GM23338 (cell line): ENCODE measurements at regions not wholly inside any gene's neighbourhood (a gene's known extent, or its start where the extent isn't known, plus 50 kb on each side); places are given as distances from the start of the nearest gene placed in this dataset.

Experiments used
- ATAC-seq: fragments of 200-7000 bp; cut with Tn5 transposase; 3 replicates; pipeline ENCODE4 v1.9.1; 2020
- DNase-seq: peaks from one replicate; pipeline ENCODE4 v3.0.0-alpha.2; 2015; ENCODE audit warnings: low spot score
- H2AFZ ChIP-seq: fragments of 200-600 bp; sonication (generic); 2 replicates; pipeline ENCODE4 v1.8.0; 2016; ENCODE audit warnings: antibody characterized with exemption, mild to moderate bottlenecking, moderate library complexity
- H3F3A ChIP-seq: fragments of 200-600 bp; sonication (generic); replicated peaks from 2 replicates; pipeline ENCODE4 v1.8.0; 2017; ENCODE audit warnings: antibody characterized with exemption, mixed run types, low read depth
- H3K27ac ChIP-seq: fragments of 200-600 bp; sonication (generic); 2 replicates; pipeline ENCODE4 v1.6.1; 2016; ENCODE audit warnings: low read depth
- H3K27me3 ChIP-seq: fragments of 200-600 bp; sonication (generic); 2 replicates; pipeline ENCODE4 v1.8.0; 2016; ENCODE audit warnings: mild to moderate bottlenecking, mixed run types, moderate library complexity; ENCODE audit not compliant: insufficient read depth
- H3K36me3 ChIP-seq: fragments of 200-600 bp; sonication (generic); 2 replicates; pipeline ENCODE4 v1.8.0; 2016; ENCODE audit warnings: mild to moderate bottlenecking; ENCODE audit not compliant: insufficient read depth
- H3K4me1 ChIP-seq: fragments of 200-600 bp; sonication (generic); 2 replicates; pipeline ENCODE4 v1.8.0; 2016; ENCODE audit warnings: mild to moderate bottlenecking, moderate library complexity; ENCODE audit not compliant: insufficient read depth
- H3K4me2 ChIP-seq: fragments of 200-600 bp; sonication (generic); 2 replicates; pipeline ENCODE4 v1.7.1; 2017; ENCODE audit warnings: mixed run types
- H3K4me3 ChIP-seq: fragments of 200-600 bp; sonication (generic); 2 replicates; pipeline ENCODE4 v1.6.1; 2016; ENCODE audit warnings: mixed run types
- H3K79me2 ChIP-seq: fragments of 200-600 bp; sonication (generic); replicated peaks from 2 replicates; pipeline ENCODE4 v1.8.0; 2017; ENCODE audit warnings: mild to moderate bottlenecking; ENCODE audit not compliant: insufficient read depth
- H3K9me2 ChIP-seq: fragments of 200-600 bp; sonication (generic); 2 replicates; pipeline ENCODE4 v1.8.0; 2017; ENCODE audit not compliant: insufficient read depth
- H4K20me1 ChIP-seq: fragments of 200-600 bp; sonication (generic); replicated peaks from 2 replicates; pipeline ENCODE4 v1.8.0; 2017; ENCODE audit warnings: mild to moderate bottlenecking; ENCODE audit not compliant: insufficient read depth
- H3K27ac Mint-ChIP-seq: 2 replicates; pipeline ENCODE4 v1.8.0; 2020; ENCODE audit warnings: inconsistent platforms, mild to moderate bottlenecking, moderate library complexity, mixed read lengths
- H3K27me3 Mint-ChIP-seq: 3 replicates; pipeline ENCODE4 v1.8.0; 2022; ENCODE audit warnings: low read depth, mild to moderate bottlenecking, moderate library complexity, mixed read lengths, inconsistent platforms; ENCODE audit not compliant: insufficient read depth, poor library complexity
- H3K36me3 Mint-ChIP-seq: 3 replicates; pipeline ENCODE4 v1.8.0; 2021; ENCODE audit warnings: low read depth, mild to moderate bottlenecking, inconsistent platforms, moderate library complexity, mixed read lengths
- H3K4me1 Mint-ChIP-seq: 3 replicates; pipeline ENCODE4 v1.8.0; 2020; ENCODE audit warnings: mild to moderate bottlenecking, inconsistent platforms, mixed read lengths
- H3K4me3 Mint-ChIP-seq: 3 replicates; pipeline ENCODE4 v1.8.0; 2021; ENCODE audit warnings: moderate library complexity, mild to moderate bottlenecking, inconsistent platforms, mixed read lengths
- H3K9me3 Mint-ChIP-seq: 3 replicates; pipeline ENCODE4 v1.8.0; 2020; ENCODE audit warnings: moderate library complexity, mild to moderate bottlenecking, inconsistent platforms, mixed read lengths
- EZH2phosphoT487 ChIP-seq: fragments of 200-600 bp; sonication (generic); IDR thresholded peaks from one replicate; pipeline ENCODE4 v1.8.1; 2018; ENCODE audit warnings: antibody characterized with exemption; ENCODE audit not compliant: unreplicated experiment
- JUNB ChIP-seq: IDR thresholded peaks from one replicate; pipeline ENCODE4 v1.6.1; 2016; ENCODE audit warnings: antibody characterized with exemption; ENCODE audit not compliant: unreplicated experiment
- NANOG ChIP-seq: IDR thresholded peaks from 2 replicates; pipeline ENCODE4 v1.6.1; 2016; ENCODE audit warnings: antibody characterized with exemption, borderline replicate concordance
- POLR2AphosphoS5 ChIP-seq: IDR thresholded peaks from 2 replicates; pipeline ENCODE4 v1.6.1; 2016; ENCODE audit warnings: antibody characterized with exemption, low read depth
- STAT1 ChIP-seq: IDR thresholded peaks from one replicate; pipeline ENCODE4 v1.6.1; 2016; ENCODE audit warnings: antibody characterized with exemption; ENCODE audit not compliant: unreplicated experiment
- ZNF114 ChIP-seq: fragments of 250-450 bp; sonication (Bioruptor Pico); IDR thresholded peaks from 2 replicates; pipeline ENCODE4 v1.5.0; 2020; ENCODE audit warnings: mild to moderate bottlenecking, moderate library complexity
- ZNF331 ChIP-seq: fragments of 250-450 bp; sonication (Bioruptor Pico); IDR thresholded peaks from 2 replicates; pipeline ENCODE4 v1.5.0; 2020; ENCODE audit warnings: low read depth, mild to moderate bottlenecking, moderate library complexity
- TF ChIP-seq, protein P1 (sequence below): IDR thresholded peaks from one replicate; pipeline ENCODE4 v1.6.1; 2018; ENCODE audit warnings: antibody characterized with exemption; ENCODE audit not compliant: unreplicated experiment
- TF ChIP-seq, protein P2 (sequence below), 2 experiments: fragments of 200-600 bp in 1 of 2; sonication (generic) in 1 of 2; conservative IDR thresholded peaks; 2 replicates each; pipeline versions ENCODE4 v1.5.1 to v1.6.1; 2016 to 2017; ENCODE audit warnings: antibody characterized with exemption in 2 of 2, low read depth in 2 of 2, mild to moderate bottlenecking in 2 of 2, moderate library complexity in 1 of 2

DNA sequence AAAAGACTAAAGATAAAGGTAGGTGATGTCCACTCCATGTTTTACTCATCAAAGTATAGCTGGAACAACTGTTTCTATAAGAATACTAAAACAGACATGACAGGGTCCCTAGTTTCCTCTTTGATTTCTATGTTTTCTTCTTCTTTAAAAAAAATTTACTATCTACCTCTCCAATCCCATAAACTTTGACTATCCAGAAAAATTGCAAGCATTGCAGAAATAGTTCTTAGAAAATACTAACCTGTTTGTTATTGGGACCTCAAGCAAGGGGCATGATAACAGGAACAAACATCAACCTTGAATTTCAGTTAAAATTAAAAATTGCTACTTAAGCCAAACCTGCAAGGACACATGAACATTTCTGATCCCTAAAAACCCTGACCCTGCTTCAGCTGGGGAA is 1226.5 kb downstream of the C4orf33 start (continued):
- TF ChIP-seq STAT1 (no peak), ZNF331 (CRISPR knock-in tag) (no peak), EZH2phosphoT487 (no peak), ZNF114 (CRISPR knock-in tag) (no peak), JUNB (no peak), NANOG (no peak), POLR2AphosphoS5 (no peak)
- TF ChIP-seq, protein P1, sequence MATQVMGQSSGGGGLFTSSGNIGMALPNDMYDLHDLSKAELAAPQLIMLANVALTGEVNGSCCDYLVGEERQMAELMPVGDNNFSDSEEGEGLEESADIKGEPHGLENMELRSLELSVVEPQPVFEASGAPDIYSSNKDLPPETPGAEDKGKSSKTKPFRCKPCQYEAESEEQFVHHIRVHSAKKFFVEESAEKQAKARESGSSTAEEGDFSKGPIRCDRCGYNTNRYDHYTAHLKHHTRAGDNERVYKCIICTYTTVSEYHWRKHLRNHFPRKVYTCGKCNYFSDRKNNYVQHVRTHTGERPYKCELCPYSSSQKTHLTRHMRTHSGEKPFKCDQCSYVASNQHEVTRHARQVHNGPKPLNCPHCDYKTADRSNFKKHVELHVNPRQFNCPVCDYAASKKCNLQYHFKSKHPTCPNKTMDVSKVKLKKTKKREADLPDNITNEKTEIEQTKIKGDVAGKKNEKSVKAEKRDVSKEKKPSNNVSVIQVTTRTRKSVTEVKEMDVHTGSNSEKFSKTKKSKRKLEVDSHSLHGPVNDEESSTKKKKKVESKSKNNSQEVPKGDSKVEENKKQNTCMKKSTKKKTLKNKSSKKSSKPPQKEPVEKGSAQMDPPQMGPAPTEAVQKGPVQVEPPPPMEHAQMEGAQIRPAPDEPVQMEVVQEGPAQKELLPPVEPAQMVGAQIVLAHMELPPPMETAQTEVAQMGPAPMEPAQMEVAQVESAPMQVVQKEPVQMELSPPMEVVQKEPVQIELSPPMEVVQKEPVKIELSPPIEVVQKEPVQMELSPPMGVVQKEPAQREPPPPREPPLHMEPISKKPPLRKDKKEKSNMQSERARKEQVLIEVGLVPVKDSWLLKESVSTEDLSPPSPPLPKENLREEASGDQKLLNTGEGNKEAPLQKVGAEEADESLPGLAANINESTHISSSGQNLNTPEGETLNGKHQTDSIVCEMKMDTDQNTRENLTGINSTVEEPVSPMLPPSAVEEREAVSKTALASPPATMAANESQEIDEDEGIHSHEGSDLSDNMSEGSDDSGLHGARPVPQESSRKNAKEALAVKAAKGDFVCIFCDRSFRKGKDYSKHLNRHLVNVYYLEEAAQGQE: no peak
- TF ChIP-seq, protein P2, sequence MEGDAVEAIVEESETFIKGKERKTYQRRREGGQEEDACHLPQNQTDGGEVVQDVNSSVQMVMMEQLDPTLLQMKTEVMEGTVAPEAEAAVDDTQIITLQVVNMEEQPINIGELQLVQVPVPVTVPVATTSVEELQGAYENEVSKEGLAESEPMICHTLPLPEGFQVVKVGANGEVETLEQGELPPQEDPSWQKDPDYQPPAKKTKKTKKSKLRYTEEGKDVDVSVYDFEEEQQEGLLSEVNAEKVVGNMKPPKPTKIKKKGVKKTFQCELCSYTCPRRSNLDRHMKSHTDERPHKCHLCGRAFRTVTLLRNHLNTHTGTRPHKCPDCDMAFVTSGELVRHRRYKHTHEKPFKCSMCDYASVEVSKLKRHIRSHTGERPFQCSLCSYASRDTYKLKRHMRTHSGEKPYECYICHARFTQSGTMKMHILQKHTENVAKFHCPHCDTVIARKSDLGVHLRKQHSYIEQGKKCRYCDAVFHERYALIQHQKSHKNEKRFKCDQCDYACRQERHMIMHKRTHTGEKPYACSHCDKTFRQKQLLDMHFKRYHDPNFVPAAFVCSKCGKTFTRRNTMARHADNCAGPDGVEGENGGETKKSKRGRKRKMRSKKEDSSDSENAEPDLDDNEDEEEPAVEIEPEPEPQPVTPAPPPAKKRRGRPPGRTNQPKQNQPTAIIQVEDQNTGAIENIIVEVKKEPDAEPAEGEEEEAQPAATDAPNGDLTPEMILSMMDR (conservative IDR thresholded peaks at IDR 0.05; ENCODE audit: low read depth in 2 of 2): no peak

DNA sequence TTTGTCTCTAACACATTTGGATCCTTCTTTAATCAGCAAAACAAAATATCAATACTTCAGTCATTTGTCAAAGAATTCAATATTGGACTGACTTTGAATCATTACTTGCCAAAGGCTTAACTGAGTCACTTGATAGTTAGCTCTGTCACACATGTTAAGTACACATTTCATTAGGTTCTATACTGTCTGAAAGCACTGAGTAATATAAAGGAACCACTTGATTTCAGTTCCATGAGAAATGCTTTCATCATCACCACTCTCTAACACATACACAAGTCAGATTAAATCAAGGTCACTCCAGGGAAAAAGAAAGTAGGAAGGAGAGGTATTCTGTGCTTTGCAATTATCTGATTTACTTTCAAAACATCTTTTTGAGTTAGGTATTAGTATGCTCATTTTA is 1233.1 kb downstream of the C4orf33 start:
- ATAC-seq: no peak
- Histone ChIP-seq H3K79me2 (no peaks in the 10 kb centered on the region), H4K20me1 (no peaks in the 10 kb centered on the region), H3K27me3 (no peaks in the 10 kb centered on the region), H3K4me2 (no peak overlapping the region), H3K4me1 (peaks cover 12% of the 10 kb centered on the region), H3K4me3 (no peak overlapping the region), H2AFZ (peak overlapping the region; percentile 9; the same call in 1 of the 2 replicates), H3K9me2 (no peaks in the 10 kb centered on the region), H3K36me3 (no peaks in the 10 kb centered on the region), H3F3A (no peaks in the 10 kb centered on the region), H3K27ac (no peak overlapping the region)
- Mint-ChIP-seq H3K27me3 (peaks cover 2% of the 10 kb centered on the region), H3K27ac (no peak overlapping the region), H3K36me3 (no peaks in the 10 kb centered on the region), H3K4me1 (peaks cover 9% of the 10 kb centered on the region; the same call in 2 of the 3 replicates), H3K9me3 (no peaks in the 10 kb centered on the region), H3K4me3 (no peak overlapping the region)
- DNase-seq: no peak
- no peak for TF ChIP-seq ZNF331 (CRISPR knock-in tag)
- no peak for TF ChIP-seq JUNB
- TF ChIP-seq, protein P2 (conservative IDR thresholded peaks at IDR 0.05; ENCODE audit: low read depth in 2 of 2): no peak
- no peak for TF ChIP-seq EZH2phosphoT487
- TF ChIP-seq, protein P1: no peak
- no peak for TF ChIP-seq STAT1
